GM12891 (cell line): ENCODE measurements at regions not wholly inside any gene's neighbourhood (a gene's known extent, or its start where the extent isn't known, plus 50 kb on each side); places are given as distances from the start of the nearest gene placed in this dataset.
"Not testable (repeated sequence)": the region's sequence is repeated elsewhere in the genome, so short reads cannot be mapped to it uniquely, and the experiment has no call there.

ENCODE experiments used
- DNase-seq: peaks from one replicate; pipeline ENCODE4 v3.0.0; 2011; ENCODE audit warnings: low spot score; ENCODE audit not compliant: insufficient read length
- FAIRE-seq: peaks from 2 replicates; lab custom pipeline; 2011; peaks lifted over from hg19 to GRCh38; lab: Jason Lieb, UNC
- PAX5 ChIP-seq: IDR thresholded peaks from 2 replicates; pipeline ENCODE4 v1.6.1; 2011; ENCODE audit warnings: low read length, moderate library complexity, mild to moderate bottlenecking; ENCODE audit not compliant: insufficient read depth, severe bottlenecking
- POLR2A ChIP-seq: IDR thresholded peaks from 2 replicates; pipeline ENCODE4 v1.6.1; 2011; ENCODE audit warnings: low read depth, low read length, control low read depth
- POLR2AphosphoS5 ChIP-seq: IDR thresholded peaks from 2 replicates; pipeline ENCODE4 v1.6.1; 2011; ENCODE audit warnings: low read depth, low read length, control low read depth
- POU2F2 ChIP-seq: IDR thresholded peaks from 2 replicates; pipeline ENCODE4 v1.6.1; 2011; ENCODE audit warnings: low read depth, mild to moderate bottlenecking, control low read depth, low read length, moderate library complexity
- SPI1 ChIP-seq: IDR thresholded peaks from 2 replicates; pipeline ENCODE4 v1.6.1; 2011; ENCODE audit warnings: low read depth, low read length, control low read depth
- TAF1 ChIP-seq: IDR thresholded peaks from 2 replicates; pipeline ENCODE4 v1.6.1; 2011; ENCODE audit warnings: low read depth, low read length, control low read depth

DNA sequence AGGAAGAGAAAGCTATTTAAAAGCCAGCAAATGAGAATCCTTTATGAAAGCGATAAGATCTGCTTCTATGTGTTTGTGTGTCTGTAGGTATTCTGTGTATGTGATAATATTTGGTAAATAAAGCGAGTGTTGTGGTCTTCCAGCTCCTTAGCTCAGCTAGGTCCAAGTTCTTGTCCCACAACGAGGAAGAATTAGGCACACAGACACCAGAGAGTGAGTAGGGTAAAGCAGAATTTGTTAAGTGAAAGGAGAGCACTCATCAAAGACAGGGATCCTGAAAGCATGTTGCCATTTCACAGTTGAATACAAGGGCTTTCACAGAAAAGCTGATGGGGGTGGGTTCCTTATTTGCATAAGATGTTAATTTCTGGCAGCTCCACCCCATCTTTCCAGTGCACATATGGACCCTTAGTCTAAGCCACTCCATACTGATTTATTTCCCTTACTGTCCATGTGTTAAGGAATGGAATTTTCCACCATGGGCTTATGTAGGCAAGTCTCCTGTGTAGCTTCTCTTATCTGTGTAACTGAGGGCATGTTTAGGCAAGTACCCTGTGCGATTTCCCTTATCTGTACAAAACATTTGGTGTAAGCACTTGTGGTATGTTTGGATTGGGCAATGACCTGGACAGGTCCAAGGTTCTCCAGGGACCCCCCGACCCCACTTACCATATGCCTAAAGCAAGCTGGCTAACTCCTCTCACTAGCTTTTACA lies 165.9 kb upstream of the VIPR2 start:
- DNase-seq (no peak), FAIRE-seq (no peak)
- TF ChIP-seq POLR2A (no peak), POU2F2 (no peak), SPI1 (no peak), PAX5 (no peak), POLR2AphosphoS5 (no peak), TAF1 (no peak)

DNA sequence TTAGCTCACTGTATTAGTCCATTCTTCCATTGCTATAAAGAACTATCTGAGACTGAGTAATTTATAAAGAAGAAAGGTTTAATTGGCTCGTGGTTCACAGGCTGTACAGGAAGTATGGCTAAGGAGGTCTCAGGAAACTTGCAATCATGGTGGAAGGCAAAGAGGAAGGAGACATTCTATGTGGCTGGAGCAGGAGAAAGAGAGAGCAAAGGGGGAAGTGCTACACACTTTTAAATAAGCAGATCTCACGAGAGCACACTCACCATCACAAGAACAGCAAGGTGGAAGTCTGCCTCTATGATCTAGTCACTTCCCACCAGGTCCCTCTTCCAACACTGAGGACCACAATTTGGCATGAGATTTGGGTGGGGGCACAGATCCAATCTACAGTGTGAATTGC lies 164.5 kb upstream of the VIPR2 start:
- not testable (repeated sequence) for FAIRE-seq, DNase-seq

DNA sequence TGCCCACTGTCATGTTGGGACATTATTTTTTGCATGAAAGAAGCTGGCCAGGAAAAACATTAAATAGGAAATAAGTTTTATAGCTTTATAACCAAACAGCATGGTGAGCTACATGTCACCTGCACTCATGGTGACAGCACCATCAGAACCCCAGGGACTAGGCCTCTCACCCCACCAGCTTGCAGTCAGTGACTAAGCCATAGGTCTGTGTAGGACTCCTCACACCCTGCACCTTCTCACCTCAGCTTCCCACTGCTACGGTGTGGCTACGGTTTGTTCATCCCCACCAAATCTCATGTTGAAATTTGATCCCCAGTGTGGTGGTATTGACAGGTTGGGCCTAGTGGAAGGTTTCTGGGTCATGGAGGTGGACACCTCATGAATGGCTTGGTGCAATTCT lies 161.3 kb upstream of the VIPR2 start:
- no peak for FAIRE-seq
- TF ChIP-seq SPI1 (no peak), TAF1 (no peak), POLR2AphosphoS5 (no peak), POU2F2 (no peak), POLR2A (no peak), PAX5 (no peak)
- DNase-seq = no peak

DNA sequence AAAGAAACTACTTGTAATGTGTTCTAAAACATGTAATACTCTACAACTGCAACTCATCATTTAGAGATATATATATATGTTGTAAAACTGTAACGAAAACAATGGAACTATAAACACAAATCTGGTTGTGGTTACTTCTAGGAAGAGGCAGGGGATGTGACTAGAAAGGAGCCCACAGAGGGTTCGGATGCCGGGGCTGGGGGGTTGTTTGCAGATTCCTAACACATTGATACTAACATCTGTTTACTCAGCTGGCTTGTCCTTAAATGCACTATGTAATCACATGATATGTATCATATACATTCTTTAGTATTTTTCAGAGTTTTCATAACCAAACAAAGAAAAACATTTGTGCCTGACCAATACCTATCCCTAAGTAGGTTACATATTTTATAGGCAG lies 160.5 kb upstream of the VIPR2 start:
- FAIRE-seq, DNase-seq: not testable (repeated sequence)

DNA sequence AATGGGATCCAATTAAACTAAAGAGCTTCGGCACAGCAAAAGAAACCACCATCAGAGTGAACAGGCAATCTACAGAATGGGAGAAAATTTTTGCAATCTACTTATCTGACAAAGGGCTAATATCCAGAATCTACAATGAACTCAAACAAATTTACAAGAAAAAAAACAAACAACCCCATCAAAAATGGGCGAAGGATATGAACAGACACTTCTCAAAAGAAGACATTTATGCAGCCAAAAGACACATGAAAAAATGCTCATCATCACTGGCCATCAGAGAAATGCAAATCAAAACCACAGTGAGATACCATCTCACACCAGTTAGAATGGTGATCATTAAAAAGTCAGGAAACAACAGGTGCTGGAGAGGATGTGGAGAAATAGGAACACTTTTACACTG lies 158.8 kb upstream of the VIPR2 start:
- DNase-seq, FAIRE-seq: not testable (repeated sequence)

DNA sequence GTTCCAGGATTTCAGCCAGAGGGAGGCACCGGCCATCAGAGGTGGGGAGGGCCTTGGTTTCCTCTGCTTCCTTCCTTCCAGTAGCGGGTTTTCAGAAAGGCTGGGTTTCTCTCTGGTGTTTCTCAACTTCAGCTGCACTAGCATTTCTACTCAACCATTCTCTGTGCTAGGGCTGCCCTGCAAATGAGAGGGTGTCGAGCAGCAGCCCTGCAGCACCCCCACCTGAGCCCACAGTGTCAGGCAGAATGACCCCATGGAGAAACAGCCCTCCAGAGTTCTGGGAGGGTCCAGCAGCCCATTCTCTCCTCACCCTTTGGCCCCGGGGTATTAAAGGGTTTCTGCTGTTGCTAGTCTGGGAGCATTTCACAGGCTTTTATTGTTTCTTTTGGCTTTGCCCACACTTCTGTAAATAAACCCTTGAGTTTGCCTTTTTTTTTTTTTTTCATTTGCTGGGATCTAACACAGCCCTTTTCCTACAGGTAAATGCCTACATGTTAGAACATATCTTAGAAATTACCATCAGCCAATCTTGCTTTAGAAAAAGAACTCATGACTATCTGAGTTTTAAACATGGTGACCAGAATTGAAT lies 151.5 kb upstream of the VIPR2 start:
- TF ChIP-seq POLR2AphosphoS5 (no peak), PAX5 (no peak), POU2F2 (no peak), POLR2A (no peak), TAF1 (no peak), SPI1 (no peak)
- no peak for FAIRE-seq
- no peak for DNase-seq

DNA sequence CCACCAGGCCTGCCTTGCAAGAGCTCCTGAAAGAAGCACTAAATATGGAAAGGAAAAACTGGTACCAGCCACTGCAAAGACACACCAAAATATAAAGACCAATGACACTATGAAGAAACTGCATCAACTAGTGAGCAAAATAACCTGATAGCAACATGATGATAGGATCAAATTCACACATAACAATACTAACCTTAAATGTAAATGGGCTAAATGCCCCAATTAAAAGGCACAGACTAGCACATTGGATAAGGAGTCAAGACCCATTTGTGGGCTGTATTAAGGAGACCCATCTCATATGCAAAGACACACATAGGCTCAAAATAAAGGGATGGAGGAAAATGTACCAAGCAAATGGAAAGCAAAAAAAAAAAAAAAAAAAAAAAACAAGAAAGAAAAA lies 141.8 kb upstream of the VIPR2 start:
- FAIRE-seq = not testable (repeated sequence)

DNA sequence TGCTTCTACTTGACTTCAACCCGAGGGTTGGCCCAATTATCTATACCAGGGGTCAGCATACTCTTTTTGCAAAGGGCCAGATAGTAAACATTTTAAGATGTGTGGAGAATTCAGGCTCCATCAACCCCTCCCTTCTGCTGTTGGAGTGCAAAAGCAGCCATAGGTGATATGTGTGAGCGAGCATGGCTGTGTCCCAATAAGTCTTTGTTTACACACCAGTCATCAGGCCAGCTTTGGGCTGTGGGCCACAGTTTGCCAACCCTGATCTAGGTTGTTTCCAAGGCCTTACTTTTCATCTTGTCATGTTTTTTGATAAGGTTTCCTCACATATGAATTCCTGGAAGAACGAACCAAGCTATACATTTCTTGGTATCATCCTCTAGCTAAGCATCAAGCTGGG lies 136.9 kb upstream of the VIPR2 start:
- FAIRE-seq = no peak
- no peak for TF ChIP-seq PAX5
- no peak for TF ChIP-seq TAF1
- TF ChIP-seq POLR2A = no peak
- TF ChIP-seq SPI1 = no peak
- TF ChIP-seq POU2F2 = no peak
- no peak for TF ChIP-seq POLR2AphosphoS5
- no peak for DNase-seq

More for the DNA sequence above, 141.8 kb upstream of the VIPR2 start:
- DNase-seq = not testable (repeated sequence)

DNA sequence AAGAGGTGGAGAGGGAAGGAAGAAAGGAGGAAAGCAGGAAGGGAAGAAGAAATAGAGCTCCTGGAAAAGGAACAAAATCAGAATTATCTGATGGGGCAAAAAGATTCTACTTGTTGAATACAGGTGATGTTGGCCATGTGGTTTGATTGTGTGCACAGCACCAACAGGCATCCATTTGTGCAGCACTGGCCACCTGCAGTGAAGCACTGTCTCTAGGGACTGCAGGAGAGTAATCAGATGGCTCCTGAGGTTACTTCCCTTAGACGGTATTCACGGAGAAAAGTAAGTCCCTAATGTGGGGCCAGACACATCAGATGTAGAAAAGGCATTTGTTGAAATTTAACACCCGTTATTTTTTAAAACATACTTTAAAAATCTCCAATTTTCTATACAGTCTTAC lies 135.3 kb upstream of the VIPR2 start:
- DNase-seq (no peak), FAIRE-seq (no peak)
- TF ChIP-seq SPI1 (no peak), POLR2AphosphoS5 (no peak), TAF1 (no peak), POU2F2 (no peak), PAX5 (no peak), POLR2A (no peak)

DNA sequence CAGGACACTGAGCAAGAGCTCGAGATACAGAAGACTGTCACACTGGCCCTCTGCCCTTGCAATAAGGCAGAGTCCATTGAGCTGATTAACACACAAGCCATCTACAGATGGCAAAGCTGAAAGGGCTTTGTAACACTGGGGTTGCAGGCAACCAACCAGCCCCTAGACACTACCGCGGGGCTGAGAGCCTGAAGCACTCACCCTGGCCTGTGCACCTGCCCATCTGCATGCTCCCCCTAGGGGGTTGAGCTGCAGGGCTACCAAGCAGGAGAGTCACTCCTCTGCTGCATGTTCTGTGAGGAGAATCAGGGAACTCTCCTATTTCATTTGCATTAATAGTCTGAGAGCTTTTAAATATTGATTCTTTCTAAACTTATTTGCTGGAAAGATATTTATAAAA lies 128.1 kb upstream of the VIPR2 start:
- TF ChIP-seq SPI1 (no peak), TAF1 (no peak), POLR2AphosphoS5 (no peak), POLR2A (no peak), PAX5 (no peak), POU2F2 (no peak)
- FAIRE-seq = no peak

DNA sequence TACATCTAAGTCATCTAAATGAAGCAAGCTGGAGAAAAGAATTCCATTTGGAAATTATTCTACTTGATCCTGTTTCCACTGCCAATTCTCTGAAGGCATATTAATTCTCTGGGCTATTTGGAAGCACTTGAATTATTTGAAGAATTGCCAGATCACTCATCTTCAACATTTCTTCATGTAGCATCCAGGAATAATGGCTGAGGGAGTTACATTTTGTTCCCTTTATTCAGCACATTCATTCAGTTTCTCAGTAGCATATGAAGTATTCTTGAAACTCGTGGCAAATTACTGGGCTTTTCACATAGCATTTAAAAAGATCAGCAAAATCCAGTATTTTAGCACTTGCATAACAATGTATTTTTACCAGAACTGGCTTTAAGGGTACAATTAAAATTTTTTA lies 127.1 kb upstream of the VIPR2 start:
- FAIRE-seq = no peak

More for the DNA sequence above, 128.1 kb upstream of the VIPR2 start:
- no peak for DNase-seq

More for the DNA sequence above, 127.1 kb upstream of the VIPR2 start:
- TF ChIP-seq PAX5 (no peak), POU2F2 (no peak), POLR2A (no peak), POLR2AphosphoS5 (no peak), SPI1 (no peak), TAF1 (no peak)
- DNase-seq = no peak
